H1 (cell line): ENCODE measurements at regions not wholly inside any gene's neighbourhood (a gene's known extent, or its start where the extent isn't known, plus 50 kb on each side); places are given as distances from the start of the nearest gene placed in this dataset.

Source experiments
- CTCF ChIA-PET: fragments of 300-600 bp; sonication (Branson Sonifier 250); formaldehyde crosslinking; loops from one replicate; lab custom pipeline; 2021; ENCODE audit not compliant: partially characterized antibody; lab: Charles Lee
- POLR2A ChIA-PET: fragments of 300-600 bp; sonication (Branson Sonifier 250); formaldehyde crosslinking; loops from one replicate; lab custom pipeline; 2021; ENCODE audit warnings: inconsistent platforms; ENCODE audit not compliant: partially characterized antibody; lab: Charles Lee
- DNase-seq, 2 experiments: peaks; one replicate each; pipeline versions ENCODE4 v3.0.0 to v3.0.0-alpha.2; 2010 to 2022; ENCODE audit warnings: low spot score in 2 of 2, low read depth in 1 of 2, mixed read lengths in 1 of 2
- FAIRE-seq: peaks from 2 replicates; lab custom pipeline; 2011; peaks lifted over from hg19 to GRCh38; lab: Jason Lieb, UNC
- H2AFZ ChIP-seq: 2 replicates; pipeline ENCODE4 v1.8.1; 2012; ENCODE audit warnings: low read length, inconsistent platforms
- H2AK5ac ChIP-seq: 2 replicates; pipeline ENCODE4 v1.6.1; 2013; ENCODE audit warnings: low read depth, low read length
- H2BK120ac ChIP-seq: replicated peaks from 2 replicates; pipeline ENCODE3; 2013; ENCODE audit warnings: low read depth, low read length, inconsistent platforms
- H2BK12ac ChIP-seq: 2 replicates; pipeline ENCODE4 v1.6.1; 2013; ENCODE audit warnings: low read depth, low read length
- H2BK15ac ChIP-seq: 2 replicates; pipeline ENCODE4 v1.6.1; 2013; ENCODE audit warnings: low read length
- H2BK20ac ChIP-seq: 2 replicates; pipeline ENCODE4 v1.6.1; 2013; ENCODE audit warnings: low read length
- H2BK5ac ChIP-seq: 2 replicates; pipeline ENCODE4 v1.6.1; 2013; ENCODE audit warnings: low read depth, low read length
- H3K14ac ChIP-seq: 2 replicates; pipeline ENCODE4 v1.6.1; 2013; ENCODE audit warnings: inconsistent platforms; ENCODE audit not compliant: insufficient read length
- H3K18ac ChIP-seq: 2 replicates; pipeline ENCODE4 v1.6.1; 2013; ENCODE audit warnings: low read length; ENCODE audit errors: extremely low read depth
- H3K23ac ChIP-seq: 2 replicates; pipeline ENCODE4 v1.6.1; 2013; ENCODE audit warnings: inconsistent platforms; ENCODE audit not compliant: insufficient read length
- H3K23me2 ChIP-seq: 2 replicates; pipeline ENCODE4 v1.6.1; 2013; ENCODE audit warnings: low read depth, low read length
- H3K27ac ChIP-seq: 2 replicates; pipeline ENCODE4 v1.6.1; 2011; ENCODE audit warnings: low read depth, low read length, inconsistent platforms
- H3K27me3 ChIP-seq, 4 experiments: replicated peaks in 1 of 4; 1 replicate in 1 of 4; 2 replicates in 3 of 4; pipeline versions ENCODE4 v1.6.1 to v1.8.1; 2011 to 2013; ENCODE audit warnings: low read length in 3 of 4, mild to moderate bottlenecking in 3 of 4, inconsistent platforms in 2 of 4, mixed read lengths in 2 of 4, moderate library complexity in 1 of 4; ENCODE audit not compliant: control insufficient read depth in 3 of 4, insufficient read depth in 3 of 4; ENCODE audit errors: extremely low read depth in 1 of 4
- H3K36me3 ChIP-seq, 4 experiments: 2 replicates each; pipeline versions ENCODE4 v1.6.1 to v1.8.1; 2011 to 2013; ENCODE audit warnings: mild to moderate bottlenecking in 4 of 4, low read length in 3 of 4, moderate library complexity in 2 of 4, control low read depth in 1 of 4, inconsistent platforms in 1 of 4; ENCODE audit not compliant: insufficient read depth in 4 of 4, control insufficient read depth in 2 of 4
- H3K4ac ChIP-seq: replicated peaks from 2 replicates; pipeline ENCODE3; 2013; ENCODE audit warnings: low read length, low read depth, mixed read lengths, inconsistent platforms; ENCODE audit not compliant: insufficient read length
- H3K4me1 ChIP-seq, 4 experiments: replicated peaks in 1 of 4; 1 replicate in 1 of 4; 2 replicates in 3 of 4; pipeline versions ENCODE4 v1.6.1 to v1.8.1; 2011 to 2013; ENCODE audit warnings: low read length in 3 of 4, inconsistent platforms in 2 of 4, mixed read lengths in 1 of 4; ENCODE audit not compliant: insufficient read depth in 4 of 4, control insufficient read depth in 3 of 4
- H3K4me2 ChIP-seq, 2 experiments: 2 replicates each; pipeline versions ENCODE4 v1.6.1 to v1.8.1; 2011 to 2013; ENCODE audit warnings: low read depth in 2 of 2, low read length in 2 of 2, control low read depth in 1 of 2, inconsistent platforms in 1 of 2, mild to moderate bottlenecking in 1 of 2; ENCODE audit not compliant: insufficient read depth in 1 of 2
- H3K4me3 ChIP-seq, 4 experiments: fragments of 200-600, 300-600 bp in 1 of 4; sonication (generic), shearing (Covaris generic), sonication (Bioruptor Twin) in 1 of 4; 2 replicates each; pipeline versions ENCODE4 v1.5.1 to v1.8.1; 2011 to 2016; ENCODE audit warnings: low read length in 4 of 4, low read depth in 3 of 4, control low read depth in 2 of 4, inconsistent platforms in 2 of 4, mild to moderate bottlenecking in 2 of 4, mixed read lengths in 1 of 4, moderate library complexity in 1 of 4; ENCODE audit not compliant: insufficient read depth in 2 of 4; ENCODE audit errors: extremely low read depth in 1 of 4
- H3K56ac ChIP-seq: replicated peaks from 2 replicates; pipeline ENCODE3; 2013; ENCODE audit warnings: low read depth, mild to moderate bottlenecking, mixed read lengths, low read length, inconsistent platforms; ENCODE audit not compliant: insufficient read length
- H3K79me1 ChIP-seq: 2 replicates; pipeline ENCODE4 v1.6.1; 2013; ENCODE audit warnings: low read depth, low read length, control low read depth
- H3K79me2 ChIP-seq, 2 experiments: 2 replicates each; pipeline versions ENCODE4 v1.6.1 to v1.8.1; 2012 to 2013; ENCODE audit warnings: low read length in 2 of 2, mild to moderate bottlenecking in 2 of 2, inconsistent platforms in 1 of 2; ENCODE audit not compliant: insufficient read depth in 2 of 2, control insufficient read depth in 1 of 2
- H3K9ac ChIP-seq, 4 experiments: replicated peaks in 1 of 4; 1 replicate in 1 of 4; 2 replicates in 3 of 4; pipeline versions ENCODE4 v1.6.1 to v1.8.1; 2011 to 2013; ENCODE audit warnings: low read depth in 3 of 4, low read length in 3 of 4, control low read depth in 2 of 4, mild to moderate bottlenecking in 2 of 4, moderate library complexity in 2 of 4, inconsistent platforms in 1 of 4; ENCODE audit errors: extremely low read depth in 1 of 4
- H3K9me3 ChIP-seq, 2 experiments: 2 replicates each; pipeline versions ENCODE4 v1.6.1 to v1.8.1; 2012 to 2013; ENCODE audit warnings: mild to moderate bottlenecking in 2 of 2, moderate library complexity in 2 of 2, control low read depth in 1 of 2, inconsistent platforms in 1 of 2, low read depth in 1 of 2, low read length in 1 of 2, mixed read lengths in 1 of 2; ENCODE audit not compliant: insufficient read depth in 2 of 2
- H4K20me1 ChIP-seq, 2 experiments: replicated peaks in 1 of 2; 2 replicates each; pipeline versions ENCODE3 to v1.8.1; 2011 to 2013; ENCODE audit warnings: inconsistent platforms in 2 of 2, low read length in 2 of 2, mild to moderate bottlenecking in 1 of 2; ENCODE audit not compliant: insufficient read depth in 2 of 2, control insufficient read depth in 1 of 2
- H4K5ac ChIP-seq: 2 replicates; pipeline ENCODE4 v1.6.1; 2013; ENCODE audit warnings: low read length, low read depth, mixed read lengths, inconsistent platforms; ENCODE audit not compliant: insufficient read length
- H4K8ac ChIP-seq: 2 replicates; pipeline ENCODE4 v1.8.0; 2013; ENCODE audit warnings: mild to moderate bottlenecking, moderate library complexity, low read length, inconsistent platforms; ENCODE audit not compliant: insufficient read depth; ENCODE audit errors: extremely low read depth
- H4K91ac ChIP-seq: replicated peaks from 2 replicates; pipeline ENCODE3; 2013; ENCODE audit warnings: low read length, mixed read lengths, inconsistent platforms; ENCODE audit not compliant: insufficient read length
- JUND ChIP-seq: IDR thresholded peaks from 2 replicates; pipeline ENCODE4 v1.6.1; 2011; ENCODE audit warnings: mild to moderate bottlenecking, improper control_type of control experiment, low read length
- POLR2AphosphoS5 ChIP-seq: IDR thresholded peaks from 2 replicates; pipeline ENCODE4 v1.6.1; 2011; ENCODE audit warnings: low read depth, low read length
- WGBS, 2 experiments: shearing (Covaris generic) in 1 of 2; methylation state at CpG; one replicate each; pipeline versions ENCODE4 v1.1.6 to v1.1.7; 2013 to 2015; ENCODE audit warnings: low lambda C conversion rate in 2 of 2, mixed read lengths in 2 of 2, inconsistent platforms in 1 of 2, low coverage in 1 of 2, missing lambda C conversion rate in 1 of 2; ENCODE audit not compliant: insufficient replicate concordance in 2 of 2, insufficient coverage in 1 of 2, insufficient read length in 1 of 2; ENCODE audit errors: extremely low coverage in 1 of 2, missing lambda C conversion rate in 1 of 2; 5-methylcytosine and 5-hydroxymethylcytosine counted together

- no peak overlapping the region for H2BK15ac ChIP-seq
- POLR2A ChIA-PET: no interaction called here
- TF ChIP-seq JUND: no peak
- no peak for TF ChIP-seq POLR2AphosphoS5
Observed at GRCh38 chr6:164741938-164742451, 567.4 kb downstream of the C6orf118 start.

More at GRCh38 chr6:164741938-164742451, 567.4 kb downstream of the C6orf118 start:
- Histone ChIP-seq H3K9me3 (peaks cover 3 to 7% of the 10 kb centered on the region in 2 experiments; a peak in 3 of 4 replicates), H2AK5ac (no peak overlapping the region), H3K4me3 (no peak overlapping the region), H3K79me2 (no peaks in the 10 kb centered on the region), H3K18ac (no peak overlapping the region), H3K23me2 (no peaks in the 10 kb centered on the region), H4K91ac (no peak overlapping the region), H4K20me1 (no peaks in the 10 kb centered on the region), H2AFZ (no peak overlapping the region), H3K23ac (no peak overlapping the region), H3K4me1 (no peaks in the 10 kb centered on the region), H2BK5ac (no peak overlapping the region), H3K27ac (no peak overlapping the region), H3K79me1 (no peaks in the 10 kb centered on the region), H3K4ac (no peak overlapping the region), H4K5ac (no peak overlapping the region), H2BK12ac (no peak overlapping the region), H2BK120ac (no peak overlapping the region), H3K4me2 (no peak overlapping the region), H3K27me3 (no peaks in the 10 kb centered on the region), H2BK20ac (no peak overlapping the region), H3K14ac (no peak overlapping the region), H3K9ac (no peak overlapping the region), H3K36me3 (no peaks in the 10 kb centered on the region), H4K8ac (no peak overlapping the region), H3K56ac (peak overlapping the region; percentile 8)
- CTCF ChIA-PET: no interaction called here
- DNase-seq (no peak), FAIRE-seq (no peak)
- WGBS, 2 experiments: 93% methylated on average over 2 of the region's 3 CpGs; no CpG with 5 or more reads in 1 of the 2 experiments
